ENCODE measurements at regions not wholly inside any gene's neighbourhood (a gene's known extent, or its start where the extent isn't known, plus 50 kb on each side); places are given as distances from the start of the nearest gene placed in this dataset.

- intact Hi-C loops (cut with DNase I; ENCODE audit: low total_unique reads), result no loop called here
- Histone ChIP-seq H3K36me3 (no peaks in the 10 kb centered on the region), H3K4me3 (no peak overlapping the region), H3K9me3 (no peaks in the 10 kb centered on the region), H3K27me3 (no peaks in the 10 kb centered on the region), H3K4me1 (no peaks in the 10 kb centered on the region), H3K27ac (no peak overlapping the region)
- TF ChIP-seq EP300 (IDR thresholded peaks at IDR 0.05; ENCODE audit: low read depth) (no peak), CTCF (IDR thresholded peaks at IDR 0.05) (no peak), POLR2AphosphoS5 (IDR thresholded peaks at IDR 0.05) (no peak)
- whole genome bisulfite sequencing, 2 donors (ENCODE audit: low coverage in 1 of 2), result 81 to 86% methylated on average over 3 of the region's 3 CpGs
- DNase-seq, result no peak
- in situ Hi-C loops (cut with MboI; ENCODE audit: low pct_ligation_motif_present in 1 of 4, low pct_unique_long_range_greater_than_20kb in 1 of 4, low sequenced_read_pairs in 3 of 4), result no loop called here
Observed at GRCh38 chr5:166111021-166111420, 2180.4 kb upstream of the WWC1 start.

GRCh38 chr5:166117072-166118066 is 2174.1 kb upstream of the WWC1 start:
- Histone ChIP-seq H3K27me3 (no peaks in the 10 kb centered on the region), H3K27ac (no peak overlapping the region), H3K36me3 (no peaks in the 10 kb centered on the region), H3K9me3 (no peaks in the 10 kb centered on the region), H3K4me3 (no peak overlapping the region), H3K4me1 (no peaks in the 10 kb centered on the region)
- no peak for DNase-seq
- intact Hi-C loops (cut with DNase I; ENCODE audit: low total_unique reads), result no loop called here
- in situ Hi-C loops (cut with MboI; ENCODE audit: low pct_ligation_motif_present in 1 of 4, low pct_unique_long_range_greater_than_20kb in 1 of 4, low sequenced_read_pairs in 3 of 4), result no loop called here
- TF ChIP-seq EP300 (IDR thresholded peaks at IDR 0.05; ENCODE audit: low read depth), result no peak
- TF ChIP-seq POLR2A (IDR thresholded peaks at IDR 0.05), result no peak
- TF ChIP-seq CTCF (IDR thresholded peaks at IDR 0.05), result no peak
- no peak for TF ChIP-seq POLR2AphosphoS5 (IDR thresholded peaks at IDR 0.05)
- WGBS, 2 donors (ENCODE audit: low coverage in 1 of 2), result 55 to 66% methylated on average over 4 of the region's 4 CpGs

GRCh38 chr5:166119506-166119905 is 2171.9 kb upstream of the WWC1 start:
- intact Hi-C loops (cut with DNase I; ENCODE audit: low total_unique reads) (no loop called here), in situ Hi-C loops (cut with MboI; ENCODE audit: low pct_ligation_motif_present in 1 of 4, low pct_unique_long_range_greater_than_20kb in 1 of 4, low sequenced_read_pairs in 3 of 4) (no loop called here)
- no peak for DNase-seq
- Histone ChIP-seq H3K9me3 (no peaks in the 10 kb centered on the region), H3K36me3 (no peaks in the 10 kb centered on the region), H3K27me3 (no peaks in the 10 kb centered on the region), H3K4me3 (no peak overlapping the region), H3K4me1 (no peaks in the 10 kb centered on the region), H3K27ac (no peak overlapping the region)
- no peak for TF ChIP-seq POLR2AphosphoS5 (IDR thresholded peaks at IDR 0.05)
- no peak for TF ChIP-seq CTCF (IDR thresholded peaks at IDR 0.05)
- WGBS, 2 donors (ENCODE audit: low coverage in 1 of 2), result 75 to 92% methylated on average over 2 of the region's 2 CpGs

- 60 to 100% methylated on average over 1 to 4 of the region's 4 CpGs for WGBS, 2 donors (ENCODE audit: low coverage in 1 of 2)
- intact Hi-C loops (cut with DNase I; ENCODE audit: low total_unique reads), result no loop called here
- H3K4me3 ChIP-seq, result no peak overlapping the region
- H3K9me3 ChIP-seq, result no peaks in the 10 kb centered on the region
- no peaks in the 10 kb centered on the region for H3K27me3 ChIP-seq
- in situ Hi-C loops (cut with MboI; ENCODE audit: low pct_ligation_motif_present in 1 of 4, low pct_unique_long_range_greater_than_20kb in 1 of 4, low sequenced_read_pairs in 3 of 4), result no loop called here
- TF ChIP-seq CTCF (IDR thresholded peaks at IDR 0.05) (no peak), POLR2AphosphoS5 (IDR thresholded peaks at IDR 0.05) (no peak), EP300 (IDR thresholded peaks at IDR 0.05; ENCODE audit: low read depth) (no peak)
- DNase-seq, result no peak
- H3K27ac ChIP-seq, result no peak overlapping the region
- H3K4me1 ChIP-seq, result no peaks in the 10 kb centered on the region
- H3K36me3 ChIP-seq, result no peaks in the 10 kb centered on the region
Observed at GRCh38 chr5:166123717-166124116, 2167.7 kb upstream of the WWC1 start.

Measured in transverse colon (tissue), 4 donors.